ENCODE measurements at regions not wholly inside any gene's neighbourhood (a gene's known extent, or its start where the extent isn't known, plus 50 kb on each side); places are given as distances from the start of the nearest gene placed in this dataset.

- TF ChIP-seq CTCF (conservative IDR thresholded peaks at IDR 0.05; ENCODE audit: low read depth in 2 of 2) (no peak), POLR2AphosphoS5 (IDR thresholded peaks at IDR 0.05; ENCODE audit: low read depth) (no peak), EZH2 (IDR thresholded peaks at IDR 0.05; ENCODE audit: low read depth, unreplicated experiment) (no peak), EZH2phosphoT487 (IDR thresholded peaks at IDR 0.05; ENCODE audit: unreplicated experiment) (no peak), CREB1 (CRISPR knock-in tag; IDR thresholded peaks at IDR 0.05; ENCODE audit: low read depth) (no peak), JUNB (IDR thresholded peaks at IDR 0.05; ENCODE audit: unreplicated experiment) (no peak), ZNF114 (CRISPR knock-in tag; IDR thresholded peaks at IDR 0.05) (no peak), ZNF462 (CRISPR knock-in tag; IDR thresholded peaks at IDR 0.05) (no peak), ZNF331 (CRISPR knock-in tag; IDR thresholded peaks at IDR 0.05; ENCODE audit: low read depth) (no peak), STAT1 (IDR thresholded peaks at IDR 0.05; ENCODE audit: unreplicated experiment) (no peak), NANOG (IDR thresholded peaks at IDR 0.05; ENCODE audit: borderline replicate concordance) (no peak)
- TF ChIP-seq, protein P1, sequence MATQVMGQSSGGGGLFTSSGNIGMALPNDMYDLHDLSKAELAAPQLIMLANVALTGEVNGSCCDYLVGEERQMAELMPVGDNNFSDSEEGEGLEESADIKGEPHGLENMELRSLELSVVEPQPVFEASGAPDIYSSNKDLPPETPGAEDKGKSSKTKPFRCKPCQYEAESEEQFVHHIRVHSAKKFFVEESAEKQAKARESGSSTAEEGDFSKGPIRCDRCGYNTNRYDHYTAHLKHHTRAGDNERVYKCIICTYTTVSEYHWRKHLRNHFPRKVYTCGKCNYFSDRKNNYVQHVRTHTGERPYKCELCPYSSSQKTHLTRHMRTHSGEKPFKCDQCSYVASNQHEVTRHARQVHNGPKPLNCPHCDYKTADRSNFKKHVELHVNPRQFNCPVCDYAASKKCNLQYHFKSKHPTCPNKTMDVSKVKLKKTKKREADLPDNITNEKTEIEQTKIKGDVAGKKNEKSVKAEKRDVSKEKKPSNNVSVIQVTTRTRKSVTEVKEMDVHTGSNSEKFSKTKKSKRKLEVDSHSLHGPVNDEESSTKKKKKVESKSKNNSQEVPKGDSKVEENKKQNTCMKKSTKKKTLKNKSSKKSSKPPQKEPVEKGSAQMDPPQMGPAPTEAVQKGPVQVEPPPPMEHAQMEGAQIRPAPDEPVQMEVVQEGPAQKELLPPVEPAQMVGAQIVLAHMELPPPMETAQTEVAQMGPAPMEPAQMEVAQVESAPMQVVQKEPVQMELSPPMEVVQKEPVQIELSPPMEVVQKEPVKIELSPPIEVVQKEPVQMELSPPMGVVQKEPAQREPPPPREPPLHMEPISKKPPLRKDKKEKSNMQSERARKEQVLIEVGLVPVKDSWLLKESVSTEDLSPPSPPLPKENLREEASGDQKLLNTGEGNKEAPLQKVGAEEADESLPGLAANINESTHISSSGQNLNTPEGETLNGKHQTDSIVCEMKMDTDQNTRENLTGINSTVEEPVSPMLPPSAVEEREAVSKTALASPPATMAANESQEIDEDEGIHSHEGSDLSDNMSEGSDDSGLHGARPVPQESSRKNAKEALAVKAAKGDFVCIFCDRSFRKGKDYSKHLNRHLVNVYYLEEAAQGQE (IDR thresholded peaks at IDR 0.05; ENCODE audit: unreplicated experiment): no peak
- TF ChIP-seq, protein P2, sequence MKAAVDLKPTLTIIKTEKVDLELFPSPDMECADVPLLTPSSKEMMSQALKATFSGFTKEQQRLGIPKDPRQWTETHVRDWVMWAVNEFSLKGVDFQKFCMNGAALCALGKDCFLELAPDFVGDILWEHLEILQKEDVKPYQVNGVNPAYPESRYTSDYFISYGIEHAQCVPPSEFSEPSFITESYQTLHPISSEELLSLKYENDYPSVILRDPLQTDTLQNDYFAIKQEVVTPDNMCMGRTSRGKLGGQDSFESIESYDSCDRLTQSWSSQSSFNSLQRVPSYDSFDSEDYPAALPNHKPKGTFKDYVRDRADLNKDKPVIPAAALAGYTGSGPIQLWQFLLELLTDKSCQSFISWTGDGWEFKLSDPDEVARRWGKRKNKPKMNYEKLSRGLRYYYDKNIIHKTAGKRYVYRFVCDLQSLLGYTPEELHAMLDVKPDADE (IDR thresholded peaks at IDR 0.05): no peak
These were observed 450.3 kb downstream of the FBXO15 start for GRCh38 chr18:73697353-73697752.

Data from GM23338 (cell line).